ENCODE measurements at regions not wholly inside any gene's neighbourhood (a gene's known extent, or its start where the extent isn't known, plus 50 kb on each side); places are given as distances from the start of the nearest gene placed in this dataset.

- TF ChIP-seq CTCF (IDR thresholded peaks at IDR 0.05; ENCODE audit: unreplicated experiment): no peak
- H3K27me3 Mint-ChIP-seq (ENCODE audit: unreplicated experiment): peaks cover 9% of the 10 kb centered on the region
- H3K4me1 Mint-ChIP-seq (ENCODE audit: unreplicated experiment): no peaks in the 10 kb centered on the region
- peaks cover 50% of the 10 kb centered on the region for H3K9me3 Mint-ChIP-seq (ENCODE audit: unreplicated experiment)
- H3K36me3 Mint-ChIP-seq (ENCODE audit: low read depth, unreplicated experiment): peaks cover 36% of the 10 kb centered on the region
- no peak for DNase-seq (ENCODE audit: low spot score)
- no peak overlapping the region for H3K4me3 Mint-ChIP-seq (ENCODE audit: unreplicated experiment)
- no peak overlapping the region for H3K27ac Mint-ChIP-seq (ENCODE audit: unreplicated experiment)
These were observed 133.9 kb downstream of the DNAJB6 start for GRCh38 chr7:157470701-157471131.

- Mint-ChIP-seq H3K4me3 (ENCODE audit: unreplicated experiment) (no peak overlapping the region), H3K36me3 (ENCODE audit: low read depth, unreplicated experiment) (peaks cover 36% of the 10 kb centered on the region), H3K9me3 (ENCODE audit: unreplicated experiment) (peaks cover 50% of the 10 kb centered on the region), H3K4me1 (ENCODE audit: unreplicated experiment) (no peaks in the 10 kb centered on the region), H3K27me3 (ENCODE audit: unreplicated experiment) (peaks cover 11% of the 10 kb centered on the region), H3K27ac (ENCODE audit: unreplicated experiment) (no peak overlapping the region)
- no peak for TF ChIP-seq CTCF (IDR thresholded peaks at IDR 0.05; ENCODE audit: unreplicated experiment)
- no peak for DNase-seq (ENCODE audit: low spot score)
These were observed 134.7 kb downstream of the DNAJB6 start for GRCh38 chr7:157471259-157472125.

- peaks cover 33% of the 10 kb centered on the region for H3K36me3 Mint-ChIP-seq (ENCODE audit: low read depth, unreplicated experiment)
- H3K4me3 Mint-ChIP-seq (ENCODE audit: unreplicated experiment): no peak overlapping the region
- peaks cover 11% of the 10 kb centered on the region for H3K27me3 Mint-ChIP-seq (ENCODE audit: unreplicated experiment)
- TF ChIP-seq CTCF (IDR thresholded peaks at IDR 0.05; ENCODE audit: unreplicated experiment): no peak
- H3K9me3 Mint-ChIP-seq (ENCODE audit: unreplicated experiment): peaks cover 54% of the 10 kb centered on the region
- H3K27ac Mint-ChIP-seq (ENCODE audit: unreplicated experiment): no peak overlapping the region
- no peaks in the 10 kb centered on the region for H3K4me1 Mint-ChIP-seq (ENCODE audit: unreplicated experiment)
- DNase-seq (ENCODE audit: low spot score): no peak
These were observed 135.7 kb downstream of the DNAJB6 start for GRCh38 chr7:157472311-157473050.

- no peak for TF ChIP-seq CTCF (IDR thresholded peaks at IDR 0.05; ENCODE audit: unreplicated experiment)
- H3K27me3 Mint-ChIP-seq (ENCODE audit: unreplicated experiment): peaks cover 9% of the 10 kb centered on the region
- H3K27ac Mint-ChIP-seq (ENCODE audit: unreplicated experiment): no peak overlapping the region
- no peak overlapping the region for H3K4me3 Mint-ChIP-seq (ENCODE audit: unreplicated experiment)
- H3K36me3 Mint-ChIP-seq (ENCODE audit: low read depth, unreplicated experiment): peaks cover 29% of the 10 kb centered on the region
- no peak for DNase-seq (ENCODE audit: low spot score)
- no peaks in the 10 kb centered on the region for H3K4me1 Mint-ChIP-seq (ENCODE audit: unreplicated experiment)
- peaks cover 56% of the 10 kb centered on the region for H3K9me3 Mint-ChIP-seq (ENCODE audit: unreplicated experiment)
These were observed 136.3 kb downstream of the DNAJB6 start for GRCh38 chr7:157473051-157473569.
